22Rv1 (cell line): ENCODE measurements at regions not wholly inside any gene's neighbourhood (a gene's known extent, or its start where the extent isn't known, plus 50 kb on each side); places are given as distances from the start of the nearest gene placed in this dataset.

ENCODE experiments used
- H3K27ac ChIP-seq: fragments of 450-650 bp; 2 replicates; pipeline ENCODE4 v1.5.1; 2017
- CTCF ChIP-seq: fragments of 450-650 bp; IDR thresholded peaks from 2 replicates; pipeline ENCODE4 v1.5.1; 2017; ENCODE audit warnings: mild to moderate bottlenecking
- ZFX ChIP-seq: fragments of 450-650 bp; IDR thresholded peaks from 2 replicates; pipeline ENCODE4 v1.6.1; 2017; ENCODE audit warnings: antibody characterized with exemption, borderline replicate concordance

- no peak overlapping the region for H3K27ac ChIP-seq
- TF ChIP-seq CTCF (peak; percentile 87), ZFX (no peak)
Observed at GRCh38 chr3:168865022-168865551, 769.4 kb upstream of the GOLIM4 start.

- no peak overlapping the region for H3K27ac ChIP-seq
- TF ChIP-seq ZFX, result no peak
- TF ChIP-seq CTCF, result no peak
Observed at GRCh38 chr3:168864107-168865021, 768.6 kb upstream of the GOLIM4 start.

GRCh38 chr3:168863561-168863960 lies 767.8 kb upstream of the GOLIM4 start:
- no peak overlapping the region for H3K27ac ChIP-seq
- no peak for TF ChIP-seq ZFX
- TF ChIP-seq CTCF, result no peak

- no peak overlapping the region for H3K27ac ChIP-seq
- TF ChIP-seq ZFX, result no peak
- TF ChIP-seq CTCF, result no peak
Observed at GRCh38 chr3:168862466-168862865, 766.7 kb upstream of the GOLIM4 start.

GRCh38 chr3:168860592-168860991 lies 764.9 kb upstream of the GOLIM4 start:
- TF ChIP-seq ZFX, result no peak
- no peak for TF ChIP-seq CTCF

GRCh38 chr3:168860028-168860427 lies 764.3 kb upstream of the GOLIM4 start:
- TF ChIP-seq ZFX, result no peak
- no peak for TF ChIP-seq CTCF
- peak overlapping the region; percentile 54 for H3K27ac ChIP-seq

More at GRCh38 chr3:168860592-168860991, 764.9 kb upstream of the GOLIM4 start:
- H3K27ac ChIP-seq, result peak overlapping the region; percentile 54

GRCh38 chr3:168859574-168859973 lies 763.9 kb upstream of the GOLIM4 start:
- TF ChIP-seq ZFX (no peak), CTCF (no peak)
- H3K27ac ChIP-seq, result peak overlapping the region; percentile 54
